SH-SY5Y (cell line): ENCODE measurements at regions not wholly inside any gene's neighbourhood (a gene's known extent, or its start where the extent isn't known, plus 50 kb on each side); places are given as distances from the start of the nearest gene placed in this dataset.
A peak's percentile ranks its signal among the peaks of the same experiment; 100 is the strongest.

ENCODE experiments used
- GATA2 ChIP-seq: IDR thresholded peaks from 2 replicates; pipeline ENCODE4 v1.6.1; 2011; ENCODE audit warnings: mild to moderate bottlenecking, low read depth, low read length
- GATA3 ChIP-seq: IDR thresholded peaks from 2 replicates; pipeline ENCODE4 v1.6.1; 2011; ENCODE audit warnings: low read depth, mild to moderate bottlenecking, low read length, moderate library complexity

- TF ChIP-seq GATA2 (no peak), GATA3 (no peak)
Observed at GRCh38 chr2:41869542-41870264, 178.1 kb upstream of the PKDCC start.

GRCh38 chr2:41870265-41870585, 177.6 kb upstream of the PKDCC start:
- TF ChIP-seq GATA3 (no peak), GATA2 (no peak)

GRCh38 chr2:41871080-41871479, 176.7 kb upstream of the PKDCC start:
- TF ChIP-seq GATA2 (no peak), GATA3 (no peak)

GRCh38 chr2:41872646-41873045, 175.2 kb upstream of the PKDCC start:
- no peak for TF ChIP-seq GATA3
- TF ChIP-seq GATA2: no peak

- TF ChIP-seq GATA2: no peak
- TF ChIP-seq GATA3: no peak
Observed at GRCh38 chr2:41873102-41874031, 174.5 kb upstream of the PKDCC start.

- TF ChIP-seq GATA2: no peak
- no peak for TF ChIP-seq GATA3
Observed at GRCh38 chr2:41877114-41877678, 170.6 kb upstream of the PKDCC start.

- TF ChIP-seq GATA2 (no peak), GATA3 (no peak)
Observed at GRCh38 chr2:41878056-41878455, 169.8 kb upstream of the PKDCC start.

- no peak for TF ChIP-seq GATA3
- TF ChIP-seq GATA2: no peak
Observed at GRCh38 chr2:41878716-41879234, 169.0 kb upstream of the PKDCC start.

- no peak for TF ChIP-seq GATA3
- no peak for TF ChIP-seq GATA2
Observed at GRCh38 chr2:41879235-41879916, 168.4 kb upstream of the PKDCC start.

GRCh38 chr2:41880561-41881243, 167.1 kb upstream of the PKDCC start:
- TF ChIP-seq GATA2 (no peak), GATA3 (no peak)

- TF ChIP-seq GATA2: no peak
- no peak for TF ChIP-seq GATA3
Observed at GRCh38 chr2:41881249-41881648, 166.6 kb upstream of the PKDCC start.

GRCh38 chr2:41884718-41885117, 163.1 kb upstream of the PKDCC start:
- TF ChIP-seq GATA3: no peak

- peak; percentile 97 for TF ChIP-seq GATA3
- peak; percentile 98 for TF ChIP-seq GATA2
Observed at GRCh38 chr2:41886145-41886664, 161.6 kb upstream of the PKDCC start.
